HEK293T (cell line): ENCODE measurements at regions not wholly inside any gene's neighbourhood (a gene's known extent, or its start where the extent isn't known, plus 50 kb on each side); places are given as distances from the start of the nearest gene placed in this dataset.

Experiments
- BHLHE40 ChIP-seq: fragments of 450-650 bp; IDR thresholded peaks from 2 replicates; pipeline ENCODE4 v1.6.1; 2016; ENCODE audit warnings: mild to moderate bottlenecking, moderate library complexity, borderline replicate concordance
- ELF4 ChIP-seq: fragments of 450-650 bp; IDR thresholded peaks from 2 replicates; pipeline ENCODE4 v1.6.1; 2017; ENCODE audit warnings: antibody characterized with exemption
- FOXM1 ChIP-seq: fragments of 450-650 bp; IDR thresholded peaks from 2 replicates; pipeline ENCODE4 v1.6.1; 2017; ENCODE audit warnings: mild to moderate bottlenecking, borderline replicate concordance
- HDGF ChIP-seq: fragments of 450-650 bp; IDR thresholded peaks from 2 replicates; pipeline ENCODE4 v1.6.1; 2017; ENCODE audit warnings: antibody characterized with exemption, borderline replicate concordance
- L3MBTL2 ChIP-seq: fragments of 450-650 bp; conservative IDR thresholded peaks from 2 replicates; pipeline ENCODE4 v1.6.1; 2016; ENCODE audit warnings: mild to moderate bottlenecking
- LEF1 ChIP-seq: fragments of 450-650 bp; IDR thresholded peaks from 2 replicates; pipeline ENCODE4 v1.6.1; 2017; ENCODE audit warnings: mild to moderate bottlenecking, borderline replicate concordance
- SUZ12 ChIP-seq: fragments of 450-650 bp; IDR thresholded peaks from 2 replicates; pipeline ENCODE4 v1.6.1; 2016; ENCODE audit warnings: mild to moderate bottlenecking

DNA sequence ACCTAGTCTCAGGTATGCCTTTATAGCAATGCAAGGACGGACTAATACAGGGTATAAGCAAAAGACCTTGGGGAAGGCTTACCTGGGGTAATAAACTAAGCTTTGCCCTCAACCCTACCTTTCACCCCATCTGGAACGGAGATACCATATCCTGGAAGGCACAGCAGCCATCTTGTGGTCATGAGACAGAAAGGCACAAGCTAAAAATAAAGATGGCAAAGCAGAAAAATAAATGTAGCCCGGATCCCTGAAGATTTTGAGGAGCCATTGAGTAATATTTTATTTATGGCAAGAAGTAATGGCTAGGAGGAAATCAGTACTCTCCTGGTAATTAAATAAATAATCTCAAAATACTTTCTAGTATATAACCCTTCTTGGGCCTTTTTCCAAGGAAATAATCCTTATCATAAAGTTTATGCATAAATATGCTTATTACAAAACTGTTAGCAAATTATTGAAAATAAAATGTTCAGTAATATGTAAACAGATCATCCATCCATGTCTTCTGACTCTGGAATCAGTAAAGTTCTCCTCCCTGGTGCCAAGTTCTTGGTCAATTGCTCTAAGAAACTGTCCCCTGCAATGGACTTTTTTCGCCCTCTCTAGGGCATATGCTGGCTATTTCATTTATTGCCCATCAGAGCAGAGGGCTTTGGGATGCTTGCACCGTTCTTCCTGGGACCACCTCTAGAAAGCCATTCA is 198.7 kb downstream of the SPP2 start:
- TF ChIP-seq BHLHE40 (no peak), HDGF (no peak), SUZ12 (no peak), FOXM1 (no peak), ELF4 (no peak), LEF1 (no peak), L3MBTL2 (no peak)
